Stimulated activated CD4-positive, alpha-beta T cell treated with anti-CD3 and anti-CD28 coated beads, TNF-alpha, amount 100 ng/mL, for 1 hour (primary cell): ENCODE measurements at regions not wholly inside any gene's neighbourhood (a gene's known extent, or its start where the extent isn't known, plus 50 kb on each side); places are given as distances from the start of the nearest gene placed in this dataset.

Source experiments
- DNase-seq, 3 donors: peaks; one replicate each; pipeline ENCODE4 v3.0.0-alpha.2; 2020; ENCODE audit warnings: low read depth in 3 of 3, low spot score in 1 of 3

GRCh38 chr10:3631701-3632330 is 153.2 kb downstream of the KLF6 start:
- DNase-seq = no peak

GRCh38 chr10:3631291-3631690 is 153.7 kb downstream of the KLF6 start:
- DNase-seq = no peak

GRCh38 chr10:3625959-3626751 is 158.9 kb downstream of the KLF6 start:
- no peak for DNase-seq

GRCh38 chr10:3624367-3624766 is 160.6 kb downstream of the KLF6 start:
- no peak for DNase-seq

GRCh38 chr10:3623746-3624145 is 161.3 kb downstream of the KLF6 start:
- no peak for DNase-seq

GRCh38 chr10:3622845-3623621 is 162.0 kb downstream of the KLF6 start:
- DNase-seq = no peak

- no peak for DNase-seq
These were observed 162.6 kb downstream of the KLF6 start for GRCh38 chr10:3622427-3622826.

- DNase-seq = no peak
These were observed 164.2 kb downstream of the KLF6 start for GRCh38 chr10:3620818-3621217.

- DNase-seq = no peak
These were observed 165.8 kb downstream of the KLF6 start for GRCh38 chr10:3619241-3619640.

- no peak for DNase-seq
These were observed 168.1 kb downstream of the KLF6 start for GRCh38 chr10:3616880-3617279.

GRCh38 chr10:3613318-3613717 is 171.7 kb downstream of the KLF6 start:
- no peak for DNase-seq

- no peak for DNase-seq
These were observed 172.6 kb downstream of the KLF6 start for GRCh38 chr10:3612183-3613001.

GRCh38 chr10:3606309-3606708 is 178.7 kb downstream of the KLF6 start:
- DNase-seq = no peak

GRCh38 chr10:3605882-3606281 is 179.1 kb downstream of the KLF6 start:
- no peak for DNase-seq

- DNase-seq = no peak
These were observed 189.3 kb downstream of the KLF6 start for GRCh38 chr10:3595736-3596135.

- no peak for DNase-seq
These were observed 191.4 kb downstream of the KLF6 start for GRCh38 chr10:3593611-3594010.

GRCh38 chr10:3592424-3592823 is 192.6 kb downstream of the KLF6 start:
- DNase-seq = no peak

- no peak for DNase-seq
These were observed 196.2 kb downstream of the KLF6 start for GRCh38 chr10:3588816-3589215.

GRCh38 chr10:3588346-3588745 is 196.7 kb downstream of the KLF6 start:
- DNase-seq = no peak

- no peak for DNase-seq
These were observed 199.9 kb downstream of the KLF6 start for GRCh38 chr10:3584926-3585784.
